ENCODE measurements at regions not wholly inside any gene's neighbourhood (a gene's known extent, or its start where the extent isn't known, plus 50 kb on each side); places are given as distances from the start of the nearest gene placed in this dataset.

DNA sequence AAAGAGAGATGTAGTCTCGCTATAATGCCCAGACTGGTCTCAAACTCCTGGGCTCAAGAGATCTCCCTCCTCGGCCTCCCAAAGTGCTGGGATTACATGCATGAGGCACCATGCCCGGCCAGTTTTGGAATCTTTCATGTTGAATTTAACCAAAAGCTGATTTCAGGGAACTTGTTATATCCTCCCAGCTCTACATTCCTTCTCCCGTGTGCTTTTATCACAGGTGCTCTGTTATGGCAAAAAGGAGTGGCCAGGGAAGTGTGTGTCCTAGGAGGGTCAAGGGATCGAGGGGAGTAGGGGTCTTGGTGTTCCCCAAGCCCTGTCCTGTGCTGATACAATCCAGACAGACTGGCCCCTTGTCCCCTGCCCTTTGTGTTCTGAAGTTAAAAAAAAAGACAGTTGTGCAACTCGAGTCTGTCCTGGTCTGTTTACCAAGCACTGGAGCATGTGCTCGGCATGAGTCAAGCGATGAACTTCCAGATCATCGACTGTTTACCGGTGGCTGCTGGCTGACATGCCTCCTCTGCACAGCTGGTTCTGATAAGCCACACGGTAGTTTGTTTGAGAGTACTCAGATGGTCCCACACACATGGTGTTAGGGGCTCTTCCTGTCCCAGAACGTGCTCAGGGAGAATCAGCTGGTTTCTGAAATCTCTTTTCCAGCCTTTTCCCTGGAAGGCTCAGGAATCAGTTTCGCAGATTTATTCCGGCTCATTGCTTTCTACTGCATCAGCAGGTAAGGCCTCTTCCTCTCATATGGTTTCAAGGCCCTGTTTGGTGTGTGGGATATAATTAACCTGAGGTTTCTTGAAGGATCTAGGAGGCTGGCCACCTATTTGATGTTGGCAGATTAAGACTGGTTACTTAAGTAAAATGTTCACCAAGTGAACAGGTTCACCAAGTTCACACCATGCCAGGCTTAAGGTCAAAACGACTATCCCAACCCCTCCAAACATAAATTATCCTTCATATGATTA, 52.6 kb upstream of the NAA20 start:
- Histone ChIP-seq H3K4me1 (peaks cover 20% of the 10 kb centered on the region), H3K4me3 (peak overlapping the region; percentile 8), H3K36me3 (peaks cover 94% of the 10 kb centered on the region), H3K27ac (peak overlapping the region; percentile 60), H3K27me3 (ENCODE audit: low read depth) (no peaks in the 10 kb centered on the region), H3K9me3 (no peaks in the 10 kb centered on the region)
- intact Hi-C loops (cut with DNase I): no loop called here
- peak; percentile 74 to 85 for ATAC-seq
- peak; percentile 57 for DNase-seq
- TF ChIP-seq, protein P1, sequence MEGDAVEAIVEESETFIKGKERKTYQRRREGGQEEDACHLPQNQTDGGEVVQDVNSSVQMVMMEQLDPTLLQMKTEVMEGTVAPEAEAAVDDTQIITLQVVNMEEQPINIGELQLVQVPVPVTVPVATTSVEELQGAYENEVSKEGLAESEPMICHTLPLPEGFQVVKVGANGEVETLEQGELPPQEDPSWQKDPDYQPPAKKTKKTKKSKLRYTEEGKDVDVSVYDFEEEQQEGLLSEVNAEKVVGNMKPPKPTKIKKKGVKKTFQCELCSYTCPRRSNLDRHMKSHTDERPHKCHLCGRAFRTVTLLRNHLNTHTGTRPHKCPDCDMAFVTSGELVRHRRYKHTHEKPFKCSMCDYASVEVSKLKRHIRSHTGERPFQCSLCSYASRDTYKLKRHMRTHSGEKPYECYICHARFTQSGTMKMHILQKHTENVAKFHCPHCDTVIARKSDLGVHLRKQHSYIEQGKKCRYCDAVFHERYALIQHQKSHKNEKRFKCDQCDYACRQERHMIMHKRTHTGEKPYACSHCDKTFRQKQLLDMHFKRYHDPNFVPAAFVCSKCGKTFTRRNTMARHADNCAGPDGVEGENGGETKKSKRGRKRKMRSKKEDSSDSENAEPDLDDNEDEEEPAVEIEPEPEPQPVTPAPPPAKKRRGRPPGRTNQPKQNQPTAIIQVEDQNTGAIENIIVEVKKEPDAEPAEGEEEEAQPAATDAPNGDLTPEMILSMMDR (IDR thresholded peaks at IDR 0.05): no peak

DNA sequence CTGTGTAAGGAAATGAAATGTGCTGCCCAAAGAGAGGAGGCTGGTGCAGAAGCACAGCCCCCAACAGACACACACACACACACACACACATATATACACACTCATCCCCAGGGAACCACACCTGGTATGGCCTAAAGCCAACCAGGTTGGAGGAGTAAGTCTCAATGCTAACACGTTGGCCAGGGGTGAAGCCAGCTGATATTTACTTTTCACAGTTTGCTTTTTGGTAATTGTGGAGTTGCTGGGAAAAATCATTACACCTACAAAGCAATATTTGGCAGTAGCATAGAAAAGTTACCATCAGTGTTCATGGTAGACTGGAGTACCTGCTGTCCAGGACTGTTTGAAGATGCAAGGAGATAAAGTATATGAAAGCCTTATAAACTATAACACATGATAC, 50.3 kb upstream of the NAA20 start:
- TF ChIP-seq, protein P1 (IDR thresholded peaks at IDR 0.05): no peak
- Histone ChIP-seq H3K27me3 (ENCODE audit: low read depth) (no peaks in the 10 kb centered on the region), H3K9me3 (no peaks in the 10 kb centered on the region), H3K4me1 (peaks cover 40% of the 10 kb centered on the region), H3K36me3 (peaks cover 94% of the 10 kb centered on the region), H3K4me3 (no peak overlapping the region), H3K27ac (no peak overlapping the region)
- DNase-seq: no peak
- intact Hi-C loops (cut with DNase I): no loop called here
- ATAC-seq: no peak

Data from lower lobe of right lung (tissue), 2 donors.